Panc1 (cell line): ENCODE measurements at regions not wholly inside any gene's neighbourhood (a gene's known extent, or its start where the extent isn't known, plus 50 kb on each side); places are given as distances from the start of the nearest gene placed in this dataset.

ENCODE experiments used
- ATAC-seq: fragments of 200-7000 bp; cut with Tn5 transposase; 2 replicates; pipeline ENCODE4 v1.9.1; 2020; ENCODE audit warnings: mild to moderate bottlenecking, moderate library complexity
- BruUV-seq: library from RNA; stranded (reverse); fragments of 400-500 nt; replicated peaks from 2 replicates; lab custom pipeline; 2021; lab: Mats Ljungman, UMichigan
- CTCF ChIA-PET: fragments of 300-600 bp; sonication (Branson Sonifier 250); formaldehyde crosslinking; loops from one replicate; lab custom pipeline; 2022; ENCODE audit warnings: antibody characterized with exemption; lab: Charles Lee
- POLR2A ChIA-PET: fragments of 300-600 bp; sonication (Branson Sonifier 250); formaldehyde crosslinking; loops from one replicate; lab custom pipeline; 2022; ENCODE audit warnings: antibody characterized with exemption; lab: Charles Lee
- DNase-seq: peaks from one replicate; pipeline ENCODE4 v3.0.0-alpha.2; 2010; ENCODE audit warnings: low read depth, low spot score
- H3K27ac ChIP-seq: 2 replicates; pipeline ENCODE4 v1.5.1; 2011; ENCODE audit warnings: mild to moderate bottlenecking, low read length, inconsistent platforms
- H3K27me3 ChIP-seq: fragments of 200-500 bp; sonication (Bioruptor generic); 2 replicates; pipeline ENCODE4 v1.6.0; 2014; ENCODE audit warnings: low read length, inconsistent platforms; ENCODE audit not compliant: control insufficient read depth, insufficient read depth
- H3K36me3 ChIP-seq: fragments of 200-500 bp; sonication (Bioruptor generic); 2 replicates; pipeline ENCODE4 v1.5.1; 2014; ENCODE audit warnings: inconsistent platforms, mild to moderate bottlenecking, low read length, moderate library complexity; ENCODE audit not compliant: control insufficient read depth, insufficient read depth
- H3K4me1 ChIP-seq: 2 replicates; pipeline ENCODE4 v1.5.1; 2011; ENCODE audit warnings: inconsistent platforms, mild to moderate bottlenecking, low read length, moderate library complexity; ENCODE audit not compliant: control insufficient read depth, insufficient read depth
- H3K4me3 ChIP-seq, 2 experiments: 2 replicates each; pipeline ENCODE4 v1.5.1; 2011 to 2012; ENCODE audit warnings: low read depth in 2 of 2, low read length in 2 of 2, mild to moderate bottlenecking in 2 of 2, inconsistent platforms in 1 of 2, moderate library complexity in 1 of 2
- H3K9me3 ChIP-seq: fragments of 200-500 bp; sonication (Bioruptor generic); 2 replicates; pipeline ENCODE4 v1.5.1; 2014; ENCODE audit warnings: low read depth, mild to moderate bottlenecking, inconsistent platforms, low read length, moderate library complexity; ENCODE audit not compliant: control insufficient read depth, insufficient read depth
- CTCF ChIP-seq: fragments of 450-650 bp; IDR thresholded peaks from 2 replicates; pipeline ENCODE4 v1.5.1; 2017; ENCODE audit warnings: mild to moderate bottlenecking
- POLR2AphosphoS5 ChIP-seq: IDR thresholded peaks from 2 replicates; pipeline ENCODE4 v1.6.1; 2012; ENCODE audit warnings: mild to moderate bottlenecking, low read depth, low read length, moderate library complexity
- REST ChIP-seq, 2 experiments: IDR thresholded peaks; 2 replicates each; pipeline ENCODE4 v1.6.1; 2011 to 2012; ENCODE audit warnings: low read depth in 2 of 2, control low read depth in 1 of 2, low read length in 1 of 2, mild to moderate bottlenecking in 1 of 2, moderate library complexity in 1 of 2; ENCODE audit not compliant: insufficient read depth in 1 of 2
- SIN3A ChIP-seq: IDR thresholded peaks from 2 replicates; pipeline ENCODE4 v1.6.1; 2012; ENCODE audit warnings: low read depth, mild to moderate bottlenecking, low read length, moderate library complexity, borderline replicate concordance; ENCODE audit not compliant: insufficient read depth
- TCF7L2 ChIP-seq: IDR thresholded peaks from 2 replicates; pipeline ENCODE4 v1.6.1; 2011; ENCODE audit warnings: mild to moderate bottlenecking, low read depth, low read length, inconsistent platforms
- in situ Hi-C: cut with HindIII; loops from 2 replicates; pipeline ENCODE4 v1.10.0; 2016; ENCODE audit warnings: low sequenced_read_pairs, low pct_unique_long_range_greater_than_20kb
- intact Hi-C: fragments of 100-400 bp; cut with micrococcal nuclease; formaldehyde crosslinking; loops from one replicate; pipeline ENCODE4 v1.10.0; 2022; ENCODE audit not compliant: unreplicated experiment

GRCh38 chrX:148228521-148228920 is 247.4 kb downstream of the FMR1NB start:
- in situ Hi-C loops, result no loop called here

GRCh38 chrX:148229801-148230303 is 248.7 kb downstream of the FMR1NB start:
- no TSS peak for BruUV-seq
- no peak for TF ChIP-seq CTCF
- no peak for TF ChIP-seq SIN3A
- no peak for TF ChIP-seq REST (IDR thresholded peaks at IDR 0.05; ENCODE audit: insufficient read depth in 1 of 2, low read depth in 2 of 2, low read length in 1 of 2)
- TF ChIP-seq POLR2AphosphoS5, result no peak
- no peak for TF ChIP-seq TCF7L2
- ChIA-PET POLR2A (no interaction called here), CTCF (interaction anchor here (0.6 kb wide), 1 partner anchor 13 kb away, joined by 4 read pairs; no protein-coding TSS in a partner anchor)
- Histone ChIP-seq H3K4me1 (no peaks in the 10 kb centered on the region), H3K27ac (no peak overlapping the region), H3K9me3 (no peaks in the 10 kb centered on the region), H3K4me3 (no peak overlapping the region), H3K27me3 (no peaks in the 10 kb centered on the region), H3K36me3 (no peaks in the 10 kb centered on the region)
- no peak for DNase-seq
- in situ Hi-C loops, result no loop called here
- intact Hi-C loops, result no loop called here
- no peak for ATAC-seq

More at GRCh38 chrX:148228521-148228920, 247.4 kb downstream of the FMR1NB start:
- Histone ChIP-seq H3K36me3 (no peaks in the 10 kb centered on the region), H3K27ac (no peak overlapping the region), H3K27me3 (no peaks in the 10 kb centered on the region), H3K4me3 (no peak overlapping the region), H3K9me3 (no peaks in the 10 kb centered on the region), H3K4me1 (no peaks in the 10 kb centered on the region)
- DNase-seq, result no peak
- ChIA-PET CTCF (no interaction called here), POLR2A (no interaction called here)
- intact Hi-C loops, result no loop called here
- ATAC-seq, result no peak
- no TSS peak for BruUV-seq
- TF ChIP-seq POLR2AphosphoS5, result no peak
- no peak for TF ChIP-seq TCF7L2
- TF ChIP-seq SIN3A, result no peak
- TF ChIP-seq REST (IDR thresholded peaks at IDR 0.05; ENCODE audit: insufficient read depth in 1 of 2, low read depth in 2 of 2, low read length in 1 of 2), result no peak
- TF ChIP-seq CTCF, result no peak
